ENCODE measurements at regions not wholly inside any gene's neighbourhood (a gene's known extent, or its start where the extent isn't known, plus 50 kb on each side); places are given as distances from the start of the nearest gene placed in this dataset.
A peak's percentile ranks its signal among the peaks of the same experiment; 100 is the strongest.

DNA sequence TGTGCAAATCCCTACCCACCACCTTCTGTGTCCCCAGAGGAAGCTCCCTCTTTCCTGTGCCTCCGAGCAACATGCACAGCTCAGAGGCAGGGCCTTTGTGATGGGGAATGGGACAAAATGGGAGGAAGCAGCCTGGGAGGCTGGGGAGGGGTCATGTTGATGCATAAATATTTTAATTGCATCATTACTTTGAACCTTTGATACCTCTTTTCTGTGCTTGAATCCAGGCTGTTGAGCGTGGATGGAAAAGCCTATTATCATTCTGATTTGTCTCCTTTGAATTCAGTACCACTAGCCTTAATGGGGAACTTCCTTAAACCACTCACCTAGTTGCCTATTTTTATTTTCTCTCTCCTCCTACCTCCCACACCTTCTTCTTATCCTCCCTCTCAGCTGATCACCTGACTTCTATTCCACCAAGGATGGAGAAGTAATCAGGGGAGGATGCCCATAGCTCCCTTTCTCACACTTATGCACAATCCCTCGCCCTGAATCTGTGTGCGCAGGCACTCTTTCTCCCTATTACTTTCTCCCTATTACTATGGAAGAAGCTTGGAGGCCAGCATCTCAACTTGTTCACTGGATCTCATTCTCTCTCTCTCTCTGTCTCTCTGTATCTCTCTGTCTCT lies 78.5 kb downstream of the SEC61G start:
- H3K4me3 ChIP-seq (ENCODE audit: extremely low read depth in 1 of 4, insufficient read depth in 2 of 4, low read depth in 3 of 4, low read length in 4 of 4): no peak overlapping the region
- 0 out of 2 replicates have a peak overlapping the region, but pooled peaks have one; percentile 46 for H2BK12ac ChIP-seq (ENCODE audit: low read depth, low read length)
- H3K4me1 ChIP-seq (replicated peaks in 1 of 4; ENCODE audit: control insufficient read depth in 3 of 4, insufficient read depth in 4 of 4, low read length in 3 of 4): peaks cover 0 to 8% (median 6%) of the 10 kb centered on the region in 4 experiments; a peak in 3 of 7 replicates
- peak overlapping the region; percentile 37 to 47; a peak in 3 of 4 replicates for H3K4me2 ChIP-seq (ENCODE audit: insufficient read depth in 1 of 2, low read depth in 2 of 2, low read length in 2 of 2)
- no peaks in the 10 kb centered on the region for H3K79me2 ChIP-seq (ENCODE audit: control insufficient read depth in 1 of 2, insufficient read depth in 2 of 2, low read length in 2 of 2)
- no peak overlapping the region for H3K14ac ChIP-seq (ENCODE audit: insufficient read length)
- WGBS, 2 experiments (ENCODE audit: extremely low coverage in 1 of 2, insufficient coverage in 1 of 2, insufficient read length in 1 of 2, insufficient replicate concordance in 2 of 2, low coverage in 1 of 2, low lambda C conversion rate in 2 of 2, missing lambda C conversion rate in 1 of 2): 36% methylated on average over 4 of the region's 4 CpGs; no CpG with 5 or more reads in 1 of the 2 experiments
- 0 out of 2 replicates have a peak overlapping the region, but pooled peaks have one; percentile 65 for H2AK5ac ChIP-seq (ENCODE audit: low read depth, low read length)
- peak overlapping the region; percentile 82; the same call in 1 of the 2 replicates for H2BK20ac ChIP-seq (ENCODE audit: low read length)
- no peak overlapping the region for H3K27ac ChIP-seq (ENCODE audit: low read depth, low read length)
- peak overlapping the region; percentile 90 for H2BK120ac ChIP-seq (replicated peaks; ENCODE audit: low read depth, low read length)
- H2BK5ac ChIP-seq (ENCODE audit: low read depth, low read length): peak overlapping the region; percentile 88; the same call in 1 of the 2 replicates
- no peak overlapping the region for H4K5ac ChIP-seq (ENCODE audit: insufficient read length, low read depth, low read length)
- 0 out of 2 replicates have a peak overlapping the region, but pooled peaks have one; percentile 30 for H2AFZ ChIP-seq (ENCODE audit: low read length)
- DNase-seq (ENCODE audit: low read depth in 1 of 2, low spot score in 2 of 2) (no peak), FAIRE-seq (peak; percentile 65)
- H3K23me2 ChIP-seq (ENCODE audit: low read depth, low read length): peaks cover 3% of the 10 kb centered on the region; the same call in 1 of the 2 replicates
- POLR2A ChIA-PET (ENCODE audit: partially characterized antibody): interaction anchor here (1.0 kb wide), 1 partner anchor 78 kb away, joined by 3 read pairs; the partner anchor contains the start of gene SEC61G
- H3K79me1 ChIP-seq (ENCODE audit: low read depth, low read length): no peaks in the 10 kb centered on the region
- 0 out of 2 replicates have a peak, but pooled peaks have one; percentile 2 for TF ChIP-seq POU5F1 (IDR thresholded peaks at IDR 0.05; ENCODE audit: low read depth, low read length)
- peak; percentile 5; the same call in 1 of the 2 replicates for TF ChIP-seq CEBPB (IDR thresholded peaks at IDR 0.05; ENCODE audit: low read depth, low read length)
- no peak for TF ChIP-seq SIRT6 (IDR thresholded peaks at IDR 0.05; ENCODE audit: low read length)
- H3K9ac ChIP-seq (replicated peaks in 1 of 4; ENCODE audit: extremely low read depth in 1 of 4, low read depth in 3 of 4, low read length in 3 of 4): no peak overlapping the region
- H3K9me3 ChIP-seq (ENCODE audit: insufficient read depth in 2 of 2, low read depth in 1 of 2, low read length in 1 of 2): no peaks in the 10 kb centered on the region
- H3K18ac ChIP-seq (ENCODE audit: extremely low read depth, low read length): peak overlapping the region; percentile 79; the same call in 1 of the 2 replicates
- no peak overlapping the region for H3K56ac ChIP-seq (replicated peaks; ENCODE audit: insufficient read length, low read depth, low read length)
- H3K36me3 ChIP-seq (ENCODE audit: control insufficient read depth in 2 of 4, insufficient read depth in 4 of 4, low read length in 3 of 4): no peaks in the 10 kb centered on the region
- H3K27me3 ChIP-seq (replicated peaks in 1 of 4; ENCODE audit: control insufficient read depth in 3 of 4, extremely low read depth in 1 of 4, insufficient read depth in 3 of 4, low read length in 3 of 4): no peaks in the 10 kb centered on the region
- no peak overlapping the region for H4K8ac ChIP-seq (ENCODE audit: extremely low read depth, insufficient read depth, low read length)
- no peaks in the 10 kb centered on the region for H4K20me1 ChIP-seq (replicated peaks in 1 of 2; ENCODE audit: control insufficient read depth in 1 of 2, insufficient read depth in 2 of 2, low read length in 2 of 2)
- no peak overlapping the region for H2BK15ac ChIP-seq (ENCODE audit: low read length)
- no peak overlapping the region for H3K23ac ChIP-seq (ENCODE audit: insufficient read length)
- CTCF ChIA-PET (ENCODE audit: partially characterized antibody): interaction anchor here (0.6 to 1.8 kb wide), 3 partner anchors 16 to 747 kb away, joined by 3 to 7 read pairs (median 3); no protein-coding TSS in a partner anchor
- H3K4ac ChIP-seq (replicated peaks; ENCODE audit: insufficient read length, low read depth, low read length): peak overlapping the region; percentile 85
- peak overlapping the region; percentile 80 for H4K91ac ChIP-seq (replicated peaks; ENCODE audit: insufficient read length, low read length)
